ENCODE measurements at regions not wholly inside any gene's neighbourhood (a gene's known extent, or its start where the extent isn't known, plus 50 kb on each side); places are given as distances from the start of the nearest gene placed in this dataset.

GRCh38 chr11:28738549-28738948, 630.4 kb downstream of the METTL15 start:
- Mint-ChIP-seq H3K4me1 (no peaks in the 10 kb centered on the region), H3K27me3 (ENCODE audit: low read depth) (peaks cover 4% of the 10 kb centered on the region), H3K4me3 (no peak overlapping the region), H3K36me3 (ENCODE audit: low read depth) (no peaks in the 10 kb centered on the region), H3K9me3 (no peaks in the 10 kb centered on the region), H3K27ac (ENCODE audit: unreplicated experiment) (no peak overlapping the region)
- no peak for TF ChIP-seq CTCF (conservative IDR thresholded peaks at IDR 0.05)
- no peak for DNase-seq (ENCODE audit: low read depth, low spot score)

- no peaks in the 10 kb centered on the region for H3K4me1 Mint-ChIP-seq
- no peak for TF ChIP-seq CTCF (conservative IDR thresholded peaks at IDR 0.05)
- H3K4me3 Mint-ChIP-seq = no peak overlapping the region
- H3K27me3 Mint-ChIP-seq (ENCODE audit: low read depth) = peaks cover 6% of the 10 kb centered on the region
- H3K27ac Mint-ChIP-seq (ENCODE audit: unreplicated experiment) = no peak overlapping the region
- no peaks in the 10 kb centered on the region for H3K36me3 Mint-ChIP-seq (ENCODE audit: low read depth)
- DNase-seq (ENCODE audit: low read depth, low spot score) = no peak
- no peaks in the 10 kb centered on the region for H3K9me3 Mint-ChIP-seq
Observed at GRCh38 chr11:28736256-28736655, 628.1 kb downstream of the METTL15 start.

- no peak for DNase-seq (ENCODE audit: low read depth, low spot score)
- Mint-ChIP-seq H3K4me3 (no peak overlapping the region), H3K27me3 (ENCODE audit: low read depth) (peaks cover 6% of the 10 kb centered on the region), H3K36me3 (ENCODE audit: low read depth) (no peaks in the 10 kb centered on the region), H3K4me1 (no peaks in the 10 kb centered on the region), H3K9me3 (no peaks in the 10 kb centered on the region), H3K27ac (ENCODE audit: unreplicated experiment) (no peak overlapping the region)
- TF ChIP-seq CTCF (conservative IDR thresholded peaks at IDR 0.05) = no peak
Observed at GRCh38 chr11:28735511-28735910, 627.3 kb downstream of the METTL15 start.

- Mint-ChIP-seq H3K27me3 (ENCODE audit: low read depth) (peaks cover 6% of the 10 kb centered on the region), H3K27ac (ENCODE audit: unreplicated experiment) (no peak overlapping the region), H3K9me3 (no peaks in the 10 kb centered on the region), H3K4me3 (no peak overlapping the region), H3K4me1 (no peaks in the 10 kb centered on the region), H3K36me3 (ENCODE audit: low read depth) (no peaks in the 10 kb centered on the region)
- DNase-seq (ENCODE audit: low read depth, low spot score) = no peak
- no peak for TF ChIP-seq CTCF (conservative IDR thresholded peaks at IDR 0.05)
Observed at GRCh38 chr11:28730889-28731288, 622.7 kb downstream of the METTL15 start.

- Mint-ChIP-seq H3K27me3 (ENCODE audit: low read depth) (peaks cover 6% of the 10 kb centered on the region), H3K9me3 (no peaks in the 10 kb centered on the region), H3K27ac (ENCODE audit: unreplicated experiment) (no peak overlapping the region), H3K4me3 (no peak overlapping the region), H3K4me1 (no peaks in the 10 kb centered on the region), H3K36me3 (ENCODE audit: low read depth) (no peaks in the 10 kb centered on the region)
- DNase-seq (ENCODE audit: low read depth, low spot score) = no peak
- TF ChIP-seq CTCF (conservative IDR thresholded peaks at IDR 0.05) = no peak
Observed at GRCh38 chr11:28730336-28730735, 622.1 kb downstream of the METTL15 start.

GRCh38 chr11:28729339-28729738, 621.2 kb downstream of the METTL15 start:
- H3K4me3 Mint-ChIP-seq = no peak overlapping the region
- DNase-seq (ENCODE audit: low read depth, low spot score) = no peak
- H3K4me1 Mint-ChIP-seq = no peaks in the 10 kb centered on the region
- no peaks in the 10 kb centered on the region for H3K36me3 Mint-ChIP-seq (ENCODE audit: low read depth)
- TF ChIP-seq CTCF (conservative IDR thresholded peaks at IDR 0.05) = no peak
- H3K27me3 Mint-ChIP-seq (ENCODE audit: low read depth) = peaks cover 4% of the 10 kb centered on the region
- H3K27ac Mint-ChIP-seq (ENCODE audit: unreplicated experiment) = no peak overlapping the region
- no peaks in the 10 kb centered on the region for H3K9me3 Mint-ChIP-seq
